ENCODE measurements at regions not wholly inside any gene's neighbourhood (a gene's known extent, or its start where the extent isn't known, plus 50 kb on each side); places are given as distances from the start of the nearest gene placed in this dataset.

DNA sequence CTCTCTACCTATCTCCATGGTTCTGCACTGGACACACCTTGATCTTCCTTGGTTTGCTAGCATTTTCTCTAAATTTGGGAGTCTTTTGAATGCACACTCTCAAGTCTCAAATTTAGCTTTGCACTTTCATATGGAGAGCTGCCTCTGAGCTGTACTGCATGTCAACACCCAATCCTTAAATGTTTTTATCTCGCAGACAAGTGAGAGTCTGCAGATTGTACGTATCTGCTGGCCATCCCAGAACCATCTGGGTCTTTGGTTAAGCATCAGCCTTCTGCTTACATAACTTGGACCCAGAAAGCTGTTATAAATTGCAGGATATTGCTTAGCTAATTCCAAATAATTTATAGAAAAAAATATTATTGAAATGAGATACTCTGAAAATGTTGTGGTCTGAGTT is 111.4 kb upstream of the GRAMD2B start:
- H3K4me3 ChIP-seq (ENCODE audit: low read depth, low read length), result no peak overlapping the region
- DNase-seq (ENCODE audit: low read depth), result no peak
- TF ChIP-seq, protein P1, sequence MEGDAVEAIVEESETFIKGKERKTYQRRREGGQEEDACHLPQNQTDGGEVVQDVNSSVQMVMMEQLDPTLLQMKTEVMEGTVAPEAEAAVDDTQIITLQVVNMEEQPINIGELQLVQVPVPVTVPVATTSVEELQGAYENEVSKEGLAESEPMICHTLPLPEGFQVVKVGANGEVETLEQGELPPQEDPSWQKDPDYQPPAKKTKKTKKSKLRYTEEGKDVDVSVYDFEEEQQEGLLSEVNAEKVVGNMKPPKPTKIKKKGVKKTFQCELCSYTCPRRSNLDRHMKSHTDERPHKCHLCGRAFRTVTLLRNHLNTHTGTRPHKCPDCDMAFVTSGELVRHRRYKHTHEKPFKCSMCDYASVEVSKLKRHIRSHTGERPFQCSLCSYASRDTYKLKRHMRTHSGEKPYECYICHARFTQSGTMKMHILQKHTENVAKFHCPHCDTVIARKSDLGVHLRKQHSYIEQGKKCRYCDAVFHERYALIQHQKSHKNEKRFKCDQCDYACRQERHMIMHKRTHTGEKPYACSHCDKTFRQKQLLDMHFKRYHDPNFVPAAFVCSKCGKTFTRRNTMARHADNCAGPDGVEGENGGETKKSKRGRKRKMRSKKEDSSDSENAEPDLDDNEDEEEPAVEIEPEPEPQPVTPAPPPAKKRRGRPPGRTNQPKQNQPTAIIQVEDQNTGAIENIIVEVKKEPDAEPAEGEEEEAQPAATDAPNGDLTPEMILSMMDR (IDR thresholded peaks at IDR 0.05; ENCODE audit: insufficient read depth, low read length), result no peak

DNA sequence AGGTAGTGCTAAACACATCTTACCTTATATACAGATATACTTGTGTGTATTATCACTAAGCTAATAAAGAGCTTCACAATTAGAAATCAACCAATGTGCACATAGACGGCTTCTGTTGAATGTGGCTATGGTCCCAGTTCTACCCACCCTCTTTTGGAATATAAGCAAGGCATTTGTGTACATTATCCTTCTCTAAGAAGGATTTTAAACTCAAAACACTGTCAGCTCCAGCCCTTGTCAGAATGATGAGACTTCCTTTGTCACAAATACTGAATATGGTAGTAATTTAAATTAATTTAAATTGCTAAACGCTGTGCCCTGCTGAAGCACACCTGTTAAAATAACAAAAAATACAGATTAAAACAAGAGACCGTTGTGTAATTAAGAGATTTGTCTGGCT is 107.9 kb upstream of the GRAMD2B start:
- DNase-seq (ENCODE audit: low read depth), result no peak
- no peak overlapping the region for H3K4me3 ChIP-seq (ENCODE audit: low read depth, low read length)
- TF ChIP-seq, protein P1 (IDR thresholded peaks at IDR 0.05; ENCODE audit: insufficient read depth, low read length), result no peak

DNA sequence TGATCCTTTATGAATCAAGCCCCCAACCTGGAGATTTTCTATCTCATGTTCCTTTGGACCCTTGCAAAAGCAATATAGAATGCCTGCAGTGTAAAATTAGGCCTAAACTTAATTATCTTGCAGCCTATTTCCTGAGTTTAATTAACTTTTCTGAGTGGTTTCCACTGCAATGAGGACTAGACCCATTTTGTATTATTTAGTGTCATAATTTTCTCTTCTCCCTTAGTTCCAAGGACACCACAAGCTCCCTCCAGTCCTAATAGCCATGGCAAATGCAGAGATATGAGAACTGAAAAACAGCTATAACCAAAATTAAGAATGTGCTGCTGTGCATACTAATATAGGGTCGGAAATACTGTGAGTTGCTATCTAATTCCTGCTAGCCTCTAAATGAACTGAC is 90.9 kb upstream of the GRAMD2B start:
- DNase-seq (ENCODE audit: low read depth), result no peak
- H3K4me3 ChIP-seq (ENCODE audit: low read depth, low read length), result no peak overlapping the region
- TF ChIP-seq, protein P1 (IDR thresholded peaks at IDR 0.05; ENCODE audit: insufficient read depth, low read length), result no peak

DNA sequence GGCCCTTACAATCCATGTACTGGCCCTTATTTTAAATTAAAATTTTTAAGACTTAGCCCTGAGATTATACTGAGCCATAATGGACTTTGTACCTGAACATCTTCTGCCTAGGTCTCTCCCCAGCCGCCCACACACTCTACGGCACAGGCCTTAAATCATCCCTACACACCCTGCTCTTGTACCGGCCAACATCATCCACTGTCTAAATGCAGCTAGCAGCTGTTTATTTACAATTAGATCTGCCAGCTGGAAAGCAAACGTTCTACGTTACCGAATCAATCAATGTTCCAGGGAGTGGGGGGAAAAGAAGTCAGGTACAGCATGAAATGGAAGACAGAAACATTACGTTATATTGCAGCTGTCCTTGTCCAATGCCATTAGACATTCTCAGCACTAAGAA is 88.4 kb upstream of the GRAMD2B start:
- DNase-seq (ENCODE audit: low read depth), result no peak
- TF ChIP-seq, protein P1 (IDR thresholded peaks at IDR 0.05; ENCODE audit: insufficient read depth, low read length), result no peak
- H3K4me3 ChIP-seq (ENCODE audit: low read depth, low read length), result no peak overlapping the region

DNA sequence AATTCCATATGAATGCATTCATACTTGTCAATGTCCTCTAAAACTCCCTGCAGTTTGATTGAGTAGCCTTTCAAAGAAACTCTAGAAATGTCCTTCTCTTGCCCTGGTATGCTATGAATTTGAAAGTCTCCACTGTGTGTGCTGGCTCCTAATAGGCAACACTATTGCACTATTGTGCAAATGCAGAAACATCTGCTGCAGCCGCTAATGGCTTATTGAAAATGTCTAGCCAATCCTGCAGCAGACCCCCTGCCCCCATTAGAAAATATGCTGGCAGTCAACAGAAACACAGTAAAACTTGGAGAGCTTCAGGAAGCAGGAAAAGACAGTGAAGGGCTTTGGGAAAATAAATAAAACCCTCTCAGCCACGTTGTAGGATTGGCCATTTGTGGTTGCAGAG is 87.3 kb upstream of the GRAMD2B start:
- TF ChIP-seq, protein P1 (IDR thresholded peaks at IDR 0.05; ENCODE audit: insufficient read depth, low read length), result no peak
- no peak overlapping the region for H3K4me3 ChIP-seq (ENCODE audit: low read depth, low read length)
- DNase-seq (ENCODE audit: low read depth), result no peak

DNA sequence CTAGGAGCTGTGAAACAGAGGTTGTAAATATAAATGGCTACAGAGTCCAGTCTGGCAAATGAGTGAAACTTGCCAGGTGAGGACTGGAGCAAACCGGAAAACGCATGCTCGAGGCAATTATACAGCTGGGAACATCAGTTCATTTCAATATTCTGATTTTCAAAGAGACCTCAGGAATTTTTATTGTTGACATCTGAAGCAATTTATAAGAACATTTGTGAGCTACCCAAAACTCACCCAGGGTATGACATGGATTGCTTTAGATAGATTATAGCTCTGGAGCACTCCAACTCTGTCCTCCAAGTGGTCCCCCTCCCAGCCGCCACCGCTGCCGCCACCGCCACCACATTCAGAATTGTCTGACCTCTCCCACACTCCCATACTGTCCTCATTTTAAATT is 84.6 kb upstream of the GRAMD2B start:
- H3K4me3 ChIP-seq (ENCODE audit: low read depth, low read length), result no peak overlapping the region
- no peak for DNase-seq (ENCODE audit: low read depth)
- TF ChIP-seq, protein P1 (IDR thresholded peaks at IDR 0.05; ENCODE audit: insufficient read depth, low read length), result no peak

DNA sequence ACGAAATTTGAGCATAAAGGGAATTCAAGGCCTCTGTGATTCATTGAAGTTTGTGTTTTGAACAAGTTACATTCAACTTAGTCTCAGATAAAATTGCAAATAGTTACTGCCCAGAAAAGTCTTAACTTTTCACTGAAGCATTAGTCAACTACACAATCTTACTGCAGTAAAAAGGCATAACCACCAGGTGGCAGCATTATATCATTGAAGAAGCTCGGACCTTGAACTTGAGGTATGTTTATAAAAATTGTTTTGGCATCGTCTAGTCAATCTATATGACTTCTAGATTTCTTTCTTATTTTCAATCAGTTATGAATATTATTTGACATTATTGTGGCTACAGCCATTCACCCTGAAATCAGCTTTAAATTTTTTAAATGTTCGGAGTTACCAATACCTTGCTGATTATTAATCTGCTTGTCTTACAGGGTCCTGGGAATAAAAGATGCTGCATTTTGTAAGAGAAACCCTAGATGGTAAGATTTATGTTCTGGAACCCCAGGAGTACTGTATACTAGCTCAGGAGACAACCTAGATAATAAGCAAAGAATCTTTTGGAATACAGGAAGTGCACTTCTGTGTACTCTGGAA is 83.9 kb upstream of the GRAMD2B start:
- TF ChIP-seq, protein P1 (IDR thresholded peaks at IDR 0.05; ENCODE audit: insufficient read depth, low read length), result peak; percentile 75
- H3K4me3 ChIP-seq (ENCODE audit: low read depth, low read length), result no peak overlapping the region

More for the DNA sequence above, 83.9 kb upstream of the GRAMD2B start:
- DNase-seq (ENCODE audit: low read depth), result peak; percentile 88
